ENCODE measurements at regions not wholly inside any gene's neighbourhood (a gene's known extent, or its start where the extent isn't known, plus 50 kb on each side); places are given as distances from the start of the nearest gene placed in this dataset.
"Not testable (repeated sequence)": the region's sequence is repeated elsewhere in the genome, so short reads cannot be mapped to it uniquely, and the experiment has no call there.

DNA sequence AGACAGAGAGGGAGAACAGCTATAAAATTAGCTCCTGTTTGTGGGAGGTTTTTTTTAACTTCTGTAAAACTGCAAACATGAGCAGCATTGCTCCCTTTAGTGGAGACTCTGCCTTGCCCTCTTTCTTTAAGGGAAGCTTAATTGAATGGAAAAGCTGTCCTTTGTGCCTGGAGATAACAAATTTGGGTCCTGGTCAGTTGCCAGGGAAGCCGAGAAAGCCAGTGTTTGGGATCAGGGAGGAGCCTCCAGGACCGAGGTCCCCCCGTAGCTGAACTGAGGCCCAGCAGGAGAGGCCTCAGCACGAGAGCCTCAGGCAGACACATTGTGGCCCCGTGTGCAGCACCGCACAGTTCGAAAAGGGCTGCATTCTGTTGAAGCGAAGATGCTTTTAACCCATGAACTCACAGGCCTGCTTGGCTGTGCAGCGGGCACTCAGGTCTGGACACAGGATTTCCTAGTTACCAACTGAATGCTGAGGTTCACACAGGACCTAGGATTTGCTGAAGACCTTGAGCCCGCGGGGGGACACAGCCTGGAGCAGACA is 369.7 kb downstream of the DCDC2C start:
- DNase-seq: no peak
- H3K9me3 Mint-ChIP-seq: no peaks in the 10 kb centered on the region
- ChIA-PET POLR2A (no interaction called here), CTCF (no interaction called here)
- H3K4me1 Mint-ChIP-seq (ENCODE audit: low read depth): no peaks in the 10 kb centered on the region
- H3K4me3 Mint-ChIP-seq: no peak overlapping the region
- no peaks in the 10 kb centered on the region for H3K36me3 Mint-ChIP-seq
- no peaks in the 10 kb centered on the region for H3K27me3 Mint-ChIP-seq
- H3K27ac Mint-ChIP-seq: no peak overlapping the region
- intact Hi-C loops (cut with micrococcal nuclease): no loop called here

DNA sequence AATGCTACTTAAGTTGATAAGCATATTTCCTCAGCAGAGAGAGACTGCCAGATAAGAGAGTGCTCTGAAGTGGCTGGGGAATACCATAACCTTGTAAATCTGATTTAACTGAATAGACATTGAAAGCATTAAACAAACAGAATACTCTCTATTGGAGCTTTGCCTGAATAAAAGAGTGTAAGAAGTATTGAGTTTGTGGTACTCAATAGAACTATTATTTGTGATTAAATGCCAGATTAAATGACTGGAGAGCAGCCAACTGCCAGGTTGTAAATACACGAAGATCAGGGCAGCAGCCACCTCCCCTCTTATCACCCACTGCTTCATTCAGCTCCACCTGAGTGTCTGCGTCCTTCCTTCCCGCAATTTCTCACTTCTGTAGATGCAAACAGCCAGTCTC is 373.6 kb downstream of the DCDC2C start:
- ChIA-PET POLR2A (no interaction called here), CTCF (no interaction called here)
- H3K36me3 Mint-ChIP-seq: no peaks in the 10 kb centered on the region
- no peak overlapping the region for H3K4me3 Mint-ChIP-seq
- H3K27ac Mint-ChIP-seq: no peak overlapping the region
- DNase-seq: no peak
- no peaks in the 10 kb centered on the region for H3K4me1 Mint-ChIP-seq (ENCODE audit: low read depth)
- intact Hi-C loops (cut with micrococcal nuclease): no loop called here
- H3K27me3 Mint-ChIP-seq: no peaks in the 10 kb centered on the region
- peaks cover 6% of the 10 kb centered on the region for H3K9me3 Mint-ChIP-seq

DNA sequence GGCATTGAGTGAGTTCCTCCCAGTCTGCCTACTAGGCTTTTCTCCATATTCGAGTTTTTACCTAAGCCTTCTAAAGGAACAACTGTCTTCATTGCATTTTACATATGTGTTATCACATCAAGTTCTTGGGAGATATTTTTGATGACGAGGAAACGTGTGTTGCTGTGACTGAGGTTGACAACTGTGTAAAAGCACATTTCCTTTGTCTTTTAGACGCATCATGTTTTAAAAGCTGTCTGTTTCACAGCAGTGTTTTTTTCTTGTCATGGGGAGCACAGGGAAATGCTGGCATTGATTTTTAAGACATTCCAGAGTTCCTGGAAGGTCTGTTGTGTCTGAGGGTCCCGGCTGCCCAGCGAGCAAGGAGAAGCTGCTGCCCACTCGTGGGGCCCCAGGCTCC is 381.8 kb downstream of the DCDC2C start:
- H3K4me3 Mint-ChIP-seq: no peak overlapping the region
- DNase-seq: no peak
- no peaks in the 10 kb centered on the region for H3K27me3 Mint-ChIP-seq
- H3K4me1 Mint-ChIP-seq (ENCODE audit: low read depth): no peaks in the 10 kb centered on the region
- ChIA-PET POLR2A (no interaction called here), CTCF (no interaction called here)
- no peak overlapping the region for H3K27ac Mint-ChIP-seq
- H3K36me3 Mint-ChIP-seq: no peaks in the 10 kb centered on the region
- H3K9me3 Mint-ChIP-seq: peaks cover 11% of the 10 kb centered on the region
- intact Hi-C loops (cut with micrococcal nuclease): no loop called here

GRCh38 chr2:4090668-4091630 is 387.6 kb downstream of the DCDC2C start:
- no peaks in the 10 kb centered on the region for H3K36me3 Mint-ChIP-seq
- H3K27ac Mint-ChIP-seq: no peak overlapping the region
- H3K4me3 Mint-ChIP-seq: no peak overlapping the region
- no peaks in the 10 kb centered on the region for H3K9me3 Mint-ChIP-seq
- ChIA-PET POLR2A (no interaction called here), CTCF (no interaction called here)
- intact Hi-C loops (cut with micrococcal nuclease): no loop called here
- DNase-seq: no peak
- H3K4me1 Mint-ChIP-seq (ENCODE audit: low read depth): no peaks in the 10 kb centered on the region
- H3K27me3 Mint-ChIP-seq: no peaks in the 10 kb centered on the region

DNA sequence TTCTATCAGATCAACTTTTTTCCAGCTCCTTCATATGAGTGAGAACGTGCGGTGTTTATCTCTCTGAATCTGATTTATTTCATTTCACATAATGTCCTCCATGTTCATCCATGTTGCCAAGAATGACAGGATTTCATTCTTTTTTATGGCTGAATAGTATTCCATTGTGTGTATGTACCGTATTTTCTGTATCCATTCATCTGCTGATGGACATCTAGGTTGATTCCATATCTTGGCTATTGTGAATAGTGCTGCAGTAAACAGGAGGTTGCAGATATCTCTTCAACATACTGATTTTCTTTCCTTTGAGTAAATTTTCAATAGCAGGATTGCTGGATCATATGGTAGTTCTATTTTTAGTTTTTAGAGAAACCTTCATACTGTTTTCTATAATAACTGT is 388.5 kb downstream of the DCDC2C start:
- no peak overlapping the region for H3K4me3 Mint-ChIP-seq
- H3K27me3 Mint-ChIP-seq: no peaks in the 10 kb centered on the region
- ChIA-PET POLR2A (no interaction called here), CTCF (no interaction called here)
- H3K9me3 Mint-ChIP-seq: no peaks in the 10 kb centered on the region
- H3K27ac Mint-ChIP-seq: no peak overlapping the region
- no peaks in the 10 kb centered on the region for H3K36me3 Mint-ChIP-seq
- intact Hi-C loops (cut with micrococcal nuclease): no loop called here
- no peaks in the 10 kb centered on the region for H3K4me1 Mint-ChIP-seq (ENCODE audit: low read depth)
- DNase-seq: no peak

- Mint-ChIP-seq H3K4me3 (no peak overlapping the region), H3K27me3 (no peaks in the 10 kb centered on the region), H3K4me1 (ENCODE audit: low read depth) (no peaks in the 10 kb centered on the region)
These were observed 391.4 kb downstream of the DCDC2C start for GRCh38 chr2:4094743-4095142.

GRCh38 chr2:4096978-4097766 is 393.8 kb downstream of the DCDC2C start:
- ChIA-PET POLR2A (no interaction called here), CTCF (no interaction called here)
- no peak for DNase-seq
- no peaks in the 10 kb centered on the region for H3K27me3 Mint-ChIP-seq
- no peaks in the 10 kb centered on the region for H3K9me3 Mint-ChIP-seq
- intact Hi-C loops (cut with micrococcal nuclease): no loop called here
- no peak overlapping the region for H3K27ac Mint-ChIP-seq
- H3K36me3 Mint-ChIP-seq: no peaks in the 10 kb centered on the region
- H3K4me3 Mint-ChIP-seq: no peak overlapping the region
- H3K4me1 Mint-ChIP-seq (ENCODE audit: low read depth): no peaks in the 10 kb centered on the region

More at GRCh38 chr2:4094743-4095142, 391.4 kb downstream of the DCDC2C start:
- POLR2A ChIA-PET: no interaction called here
- H3K9me3 Mint-ChIP-seq: no peaks in the 10 kb centered on the region
- DNase-seq: no peak
- no peaks in the 10 kb centered on the region for H3K36me3 Mint-ChIP-seq
- intact Hi-C loops (cut with micrococcal nuclease): no loop called here
- CTCF ChIA-PET: no interaction called here
- no peak overlapping the region for H3K27ac Mint-ChIP-seq

DNA sequence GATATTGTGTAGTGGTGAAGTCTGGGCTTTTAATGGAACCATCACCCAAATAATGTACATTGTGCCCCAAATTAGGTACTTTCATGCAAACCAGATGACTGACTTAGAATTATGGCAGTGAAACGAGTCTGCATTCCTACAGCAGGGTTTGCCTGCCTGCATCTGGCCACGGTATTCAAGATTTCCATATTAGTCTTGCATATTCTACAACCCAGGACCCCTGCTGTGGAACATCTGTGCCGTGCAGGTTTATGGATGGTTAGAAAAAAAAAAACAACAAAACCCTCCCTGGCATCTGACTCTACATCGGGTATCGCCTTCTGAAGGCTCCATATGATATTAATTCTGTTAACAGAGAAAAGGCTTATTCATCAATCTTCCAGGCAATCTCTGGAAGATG is 394.8 kb downstream of the DCDC2C start:
- H3K4me3 Mint-ChIP-seq: no peak overlapping the region
- no peaks in the 10 kb centered on the region for H3K27me3 Mint-ChIP-seq
- H3K36me3 Mint-ChIP-seq: no peaks in the 10 kb centered on the region
- H3K4me1 Mint-ChIP-seq (ENCODE audit: low read depth): no peaks in the 10 kb centered on the region
- H3K9me3 Mint-ChIP-seq: no peaks in the 10 kb centered on the region
- intact Hi-C loops (cut with micrococcal nuclease): no loop called here
- ChIA-PET CTCF (no interaction called here), POLR2A (no interaction called here)
- DNase-seq: no peak
- H3K27ac Mint-ChIP-seq: no peak overlapping the region

DNA sequence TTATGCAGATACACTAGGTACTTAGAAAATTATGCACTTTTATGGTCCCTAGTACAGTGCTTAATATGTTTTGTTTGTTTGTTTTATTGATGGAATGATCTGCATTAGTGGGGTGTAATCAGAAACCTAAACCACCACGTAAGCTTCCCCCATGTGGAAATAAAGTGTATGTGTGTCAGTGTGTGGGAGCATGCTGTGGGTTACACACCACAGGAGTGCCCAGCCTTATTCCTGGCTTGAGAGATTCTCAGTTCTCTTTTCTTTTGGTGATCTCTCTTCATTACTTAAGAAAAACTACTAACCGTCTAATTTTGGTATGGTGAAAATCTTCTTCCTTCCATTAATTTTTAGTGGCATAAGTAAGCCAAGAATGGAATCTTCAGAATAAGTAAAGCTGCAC is 398.6 kb downstream of the DCDC2C start:
- H3K9me3 Mint-ChIP-seq: peaks cover 2% of the 10 kb centered on the region
- no peak overlapping the region for H3K27ac Mint-ChIP-seq
- no peaks in the 10 kb centered on the region for H3K4me1 Mint-ChIP-seq (ENCODE audit: low read depth)
- ChIA-PET CTCF (no interaction called here), POLR2A (no interaction called here)
- H3K27me3 Mint-ChIP-seq: no peaks in the 10 kb centered on the region
- intact Hi-C loops (cut with micrococcal nuclease): no loop called here
- no peaks in the 10 kb centered on the region for H3K36me3 Mint-ChIP-seq
- no peak overlapping the region for H3K4me3 Mint-ChIP-seq
- no peak for DNase-seq

GRCh38 chr2:4107179-4107578 is 403.8 kb downstream of the DCDC2C start:
- intact Hi-C loops (cut with micrococcal nuclease): no loop called here
- CTCF ChIA-PET: no interaction called here
- POLR2A ChIA-PET: no interaction called here
- Mint-ChIP-seq H3K27ac (no peak overlapping the region), H3K36me3 (no peaks in the 10 kb centered on the region), H3K27me3 (no peaks in the 10 kb centered on the region), H3K4me1 (ENCODE audit: low read depth) (no peaks in the 10 kb centered on the region), H3K9me3 (peaks cover 2% of the 10 kb centered on the region), H3K4me3 (no peak overlapping the region)
- DNase-seq: no peak

DNA sequence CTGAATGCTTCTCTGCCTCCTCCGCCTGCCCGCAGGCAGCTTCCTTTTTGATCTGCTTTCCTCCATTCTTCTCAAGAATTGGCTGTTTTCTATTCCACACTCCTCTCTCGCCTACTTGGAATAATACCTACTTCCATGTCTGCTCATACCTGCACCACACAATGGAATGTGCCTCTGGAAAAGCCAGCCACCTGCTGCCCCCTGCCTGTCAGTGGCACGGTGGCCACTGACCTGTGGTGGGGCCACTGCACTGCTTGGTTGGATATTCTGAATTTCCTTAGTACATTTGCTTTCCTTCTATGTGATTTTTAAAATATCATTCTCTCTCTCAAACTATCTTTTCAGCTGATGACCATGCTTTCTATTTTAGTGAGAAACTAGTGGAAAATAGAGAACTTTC is 406.9 kb downstream of the DCDC2C start:
- Mint-ChIP-seq H3K4me1 (ENCODE audit: low read depth) (no peaks in the 10 kb centered on the region), H3K27ac (no peak overlapping the region), H3K27me3 (no peaks in the 10 kb centered on the region), H3K36me3 (no peaks in the 10 kb centered on the region), H3K9me3 (peaks cover 3% of the 10 kb centered on the region), H3K4me3 (no peak overlapping the region)
- CTCF ChIA-PET: no interaction called here
- intact Hi-C loops (cut with micrococcal nuclease): no loop called here
- POLR2A ChIA-PET: no interaction called here
- no peak for DNase-seq

- H3K4me1 Mint-ChIP-seq (ENCODE audit: low read depth); POLR2A ChIA-PET; CTCF ChIA-PET; H3K4me3 Mint-ChIP-seq; H3K27me3 Mint-ChIP-seq; intact Hi-C loops (cut with micrococcal nuclease); H3K27ac Mint-ChIP-seq; DNase-seq; H3K36me3 Mint-ChIP-seq: not testable (repeated sequence)
- peaks cover 22% of the 10 kb centered on the region for H3K9me3 Mint-ChIP-seq
These were observed 412.1 kb downstream of the DCDC2C start for GRCh38 chr2:4115435-4115834.

GRCh38 chr2:4122726-4123125 is 419.4 kb downstream of the DCDC2C start:
- Mint-ChIP-seq H3K4me3 (no peak overlapping the region), H3K36me3 (no peaks in the 10 kb centered on the region), H3K27me3 (no peaks in the 10 kb centered on the region), H3K27ac (no peak overlapping the region), H3K4me1 (ENCODE audit: low read depth) (no peaks in the 10 kb centered on the region), H3K9me3 (peaks cover 19% of the 10 kb centered on the region)
- CTCF ChIA-PET: no interaction called here
- intact Hi-C loops (cut with micrococcal nuclease): no loop called here
- POLR2A ChIA-PET: no interaction called here
- DNase-seq: no peak

All from activated CD4-positive, alpha-beta memory T cell treated with anti-CD3 and anti-CD28 coated beads for 36 hours (primary cell).